ENCODE measurements at regions not wholly inside any gene's neighbourhood (a gene's known extent, or its start where the extent isn't known, plus 50 kb on each side); places are given as distances from the start of the nearest gene placed in this dataset.

- no peak for TF ChIP-seq CTCF (IDR thresholded peaks at IDR 0.05; ENCODE audit: low read depth, low read length, missing control alignments)
- H3K4me3 ChIP-seq (replicated peaks; ENCODE audit: low read depth, low read length): no peak overlapping the region
- DNase-seq (ENCODE audit: extremely low read depth, low read depth): no peak
Measured at GRCh38 chr15:93497291-93497690, 408.3 kb upstream of the RGMA start.

- no peak overlapping the region for H3K4me3 ChIP-seq (replicated peaks; ENCODE audit: low read depth, low read length)
- no peak for TF ChIP-seq CTCF (IDR thresholded peaks at IDR 0.05; ENCODE audit: low read depth, low read length, missing control alignments)
- DNase-seq (ENCODE audit: extremely low read depth, low read depth): no peak
Measured at GRCh38 chr15:93496888-93497287, 407.9 kb upstream of the RGMA start.

- no peak overlapping the region for H3K4me3 ChIP-seq (replicated peaks; ENCODE audit: low read depth, low read length)
- no peak for TF ChIP-seq CTCF (IDR thresholded peaks at IDR 0.05; ENCODE audit: low read depth, low read length, missing control alignments)
- DNase-seq (ENCODE audit: extremely low read depth, low read depth): no peak
Measured at GRCh38 chr15:93495799-93496637, 407.0 kb upstream of the RGMA start.

- no peak for DNase-seq (ENCODE audit: extremely low read depth, low read depth)
- no peak for TF ChIP-seq CTCF (IDR thresholded peaks at IDR 0.05; ENCODE audit: low read depth, low read length, missing control alignments)
- H3K4me3 ChIP-seq (replicated peaks; ENCODE audit: low read depth, low read length): no peak overlapping the region
Measured at GRCh38 chr15:93493172-93493571, 404.2 kb upstream of the RGMA start.

GRCh38 chr15:93491291-93491690, 402.3 kb upstream of the RGMA start:
- TF ChIP-seq CTCF (IDR thresholded peaks at IDR 0.05; ENCODE audit: low read depth, low read length, missing control alignments): no peak
- no peak for DNase-seq (ENCODE audit: extremely low read depth, low read depth)
- H3K4me3 ChIP-seq (replicated peaks; ENCODE audit: low read depth, low read length): no peak overlapping the region

GRCh38 chr15:93488296-93488713, 399.3 kb upstream of the RGMA start:
- H3K4me3 ChIP-seq (replicated peaks; ENCODE audit: low read depth, low read length): no peak overlapping the region
- no peak for TF ChIP-seq CTCF (IDR thresholded peaks at IDR 0.05; ENCODE audit: low read depth, low read length, missing control alignments)
- DNase-seq (ENCODE audit: extremely low read depth, low read depth): no peak
